ENCODE measurements at regions not wholly inside any gene's neighbourhood (a gene's known extent, or its start where the extent isn't known, plus 50 kb on each side); places are given as distances from the start of the nearest gene placed in this dataset.
A peak's percentile ranks its signal among the peaks of the same experiment; 100 is the strongest.

DNA sequence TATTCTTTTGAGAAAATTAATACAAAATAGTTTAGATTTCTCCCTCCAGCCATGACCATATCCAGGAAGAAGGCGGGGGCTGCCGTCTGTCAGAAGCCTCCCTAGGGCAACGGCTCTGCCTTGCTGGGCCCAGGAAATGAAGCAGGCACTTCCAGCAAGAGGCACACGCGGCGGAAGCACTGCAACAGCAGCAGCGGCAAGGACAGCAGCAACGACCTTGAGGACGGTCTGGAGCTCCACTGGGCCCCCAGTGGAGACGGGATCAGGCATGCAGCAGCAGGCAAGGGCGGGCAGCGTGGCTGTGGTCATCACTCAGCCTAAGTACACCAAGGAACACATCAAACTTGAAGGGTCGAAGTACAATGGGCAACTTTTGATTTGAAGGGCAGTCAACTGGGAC is 61.3 kb upstream of the EPHA6 start:
- Histone ChIP-seq H3K4me2 (ENCODE audit: low read length) (no peak overlapping the region), H3K36me3 (ENCODE audit: insufficient read depth, low read length) (no peaks in the 10 kb centered on the region), H4K20me1 (ENCODE audit: insufficient read depth, low read length) (no peaks in the 10 kb centered on the region), H3K4me1 (ENCODE audit: insufficient read depth, low read length) (no peaks in the 10 kb centered on the region), H3K9ac (ENCODE audit: low read length) (no peak overlapping the region), H3K27ac (ENCODE audit: low read depth, low read length) (no peak overlapping the region), H3K79me2 (ENCODE audit: insufficient read depth, low read length) (no peaks in the 10 kb centered on the region), H3K4me3 (ENCODE audit: insufficient read depth, low read depth, low read length) (no peak overlapping the region), H3K9me3 (ENCODE audit: insufficient read depth, low read depth, low read length) (no peaks in the 10 kb centered on the region), H3K27me3 (ENCODE audit: insufficient read depth, low read length) (no peaks in the 10 kb centered on the region), H2AFZ (ENCODE audit: low read depth, low read length) (no peak overlapping the region)
- FAIRE-seq: no peak
- H3K4me3 Mint-ChIP-seq (ENCODE audit: unreplicated experiment): no peak overlapping the region
- TF ChIP-seq, protein P1, sequence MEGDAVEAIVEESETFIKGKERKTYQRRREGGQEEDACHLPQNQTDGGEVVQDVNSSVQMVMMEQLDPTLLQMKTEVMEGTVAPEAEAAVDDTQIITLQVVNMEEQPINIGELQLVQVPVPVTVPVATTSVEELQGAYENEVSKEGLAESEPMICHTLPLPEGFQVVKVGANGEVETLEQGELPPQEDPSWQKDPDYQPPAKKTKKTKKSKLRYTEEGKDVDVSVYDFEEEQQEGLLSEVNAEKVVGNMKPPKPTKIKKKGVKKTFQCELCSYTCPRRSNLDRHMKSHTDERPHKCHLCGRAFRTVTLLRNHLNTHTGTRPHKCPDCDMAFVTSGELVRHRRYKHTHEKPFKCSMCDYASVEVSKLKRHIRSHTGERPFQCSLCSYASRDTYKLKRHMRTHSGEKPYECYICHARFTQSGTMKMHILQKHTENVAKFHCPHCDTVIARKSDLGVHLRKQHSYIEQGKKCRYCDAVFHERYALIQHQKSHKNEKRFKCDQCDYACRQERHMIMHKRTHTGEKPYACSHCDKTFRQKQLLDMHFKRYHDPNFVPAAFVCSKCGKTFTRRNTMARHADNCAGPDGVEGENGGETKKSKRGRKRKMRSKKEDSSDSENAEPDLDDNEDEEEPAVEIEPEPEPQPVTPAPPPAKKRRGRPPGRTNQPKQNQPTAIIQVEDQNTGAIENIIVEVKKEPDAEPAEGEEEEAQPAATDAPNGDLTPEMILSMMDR (IDR thresholded peaks at IDR 0.05; ENCODE audit: insufficient read depth, low read depth, low read length): no peak
- no peak for TF ChIP-seq EZH2 (IDR thresholded peaks at IDR 0.05; ENCODE audit: insufficient read depth, low read length)
- H3K27me3 Mint-ChIP-seq (ENCODE audit: low read depth, unreplicated experiment): peaks cover 3% of the 10 kb centered on the region
- DNase-seq (ENCODE audit: low read depth): no peak
- peaks cover 5% of the 10 kb centered on the region for H3K9me3 Mint-ChIP-seq (ENCODE audit: unreplicated experiment)
- no peaks in the 10 kb centered on the region for H3K36me3 Mint-ChIP-seq (ENCODE audit: low read depth, unreplicated experiment)
- H3K4me1 Mint-ChIP-seq (ENCODE audit: low read depth, unreplicated experiment): peaks cover 14% of the 10 kb centered on the region
- H3K27ac Mint-ChIP-seq (ENCODE audit: unreplicated experiment): no peak overlapping the region

DNA sequence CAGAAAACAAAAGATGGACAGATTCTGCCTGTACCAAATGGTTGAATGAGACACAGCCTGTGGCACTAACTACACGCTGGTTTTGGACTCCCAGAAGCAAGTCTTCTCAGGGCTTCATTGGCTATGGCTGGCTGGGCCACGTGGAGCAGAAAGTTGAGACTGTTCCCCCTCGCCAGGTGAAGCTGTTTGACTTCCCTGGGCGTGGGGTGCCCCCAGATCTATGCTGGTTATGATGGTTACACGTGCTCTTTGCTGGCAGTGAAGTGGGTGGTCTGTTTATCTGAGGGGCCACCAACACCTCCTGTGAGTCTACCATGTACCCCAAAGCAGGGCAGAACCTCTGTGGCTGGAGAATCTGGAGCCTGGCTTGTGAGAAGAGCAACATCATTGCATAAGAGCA is 60.3 kb upstream of the EPHA6 start:
- H3K4me1 Mint-ChIP-seq (ENCODE audit: low read depth, unreplicated experiment): peaks cover 14% of the 10 kb centered on the region

DNA sequence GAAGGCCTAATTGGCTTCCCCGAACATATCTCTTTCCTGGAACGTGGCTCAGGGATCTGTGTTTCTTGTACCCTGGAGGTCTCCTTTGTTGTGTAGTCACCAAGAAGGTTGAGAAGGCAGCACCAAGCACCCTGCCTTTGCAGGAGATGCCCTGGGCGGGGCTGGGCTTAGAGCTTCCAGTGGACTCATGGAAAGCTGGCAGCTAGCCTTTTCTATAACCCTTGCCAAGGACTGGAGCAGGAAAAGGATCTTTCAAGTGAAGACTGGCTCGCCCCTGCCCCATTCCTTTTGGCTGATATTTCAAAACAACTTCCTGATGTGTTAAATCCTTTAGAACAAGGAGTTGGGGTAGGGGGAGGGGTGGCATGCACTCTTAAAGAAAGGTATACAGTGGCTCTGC is 58.9 kb upstream of the EPHA6 start:
- Histone ChIP-seq H3K36me3 (ENCODE audit: insufficient read depth, low read length) (no peaks in the 10 kb centered on the region), H4K20me1 (ENCODE audit: insufficient read depth, low read length) (no peaks in the 10 kb centered on the region), H3K27me3 (ENCODE audit: insufficient read depth, low read length) (no peaks in the 10 kb centered on the region), H3K27ac (ENCODE audit: low read depth, low read length) (no peak overlapping the region), H3K4me2 (ENCODE audit: low read length) (no peak overlapping the region), H3K79me2 (ENCODE audit: insufficient read depth, low read length) (no peaks in the 10 kb centered on the region), H3K4me3 (ENCODE audit: insufficient read depth, low read depth, low read length) (no peak overlapping the region), H3K9me3 (ENCODE audit: insufficient read depth, low read depth, low read length) (no peaks in the 10 kb centered on the region), H3K4me1 (ENCODE audit: insufficient read depth, low read length) (no peaks in the 10 kb centered on the region), H3K9ac (ENCODE audit: low read length) (no peak overlapping the region), H2AFZ (ENCODE audit: low read depth, low read length) (no peak overlapping the region)
- Mint-ChIP-seq H3K4me1 (ENCODE audit: low read depth, unreplicated experiment) (peaks cover 18% of the 10 kb centered on the region), H3K27ac (ENCODE audit: unreplicated experiment) (peak overlapping the region; percentile 42), H3K27me3 (ENCODE audit: low read depth, unreplicated experiment) (peaks cover 3% of the 10 kb centered on the region), H3K36me3 (ENCODE audit: low read depth, unreplicated experiment) (no peaks in the 10 kb centered on the region), H3K9me3 (ENCODE audit: unreplicated experiment) (peaks cover 2% of the 10 kb centered on the region), H3K4me3 (ENCODE audit: unreplicated experiment) (no peak overlapping the region)
- FAIRE-seq: no peak
- DNase-seq (ENCODE audit: low read depth): no peak
- TF ChIP-seq, protein P1 (IDR thresholded peaks at IDR 0.05; ENCODE audit: insufficient read depth, low read depth, low read length): no peak
- no peak for TF ChIP-seq EZH2 (IDR thresholded peaks at IDR 0.05; ENCODE audit: insufficient read depth, low read length)

More for the DNA sequence above, 60.3 kb upstream of the EPHA6 start:
- Histone ChIP-seq H3K9ac (ENCODE audit: low read length) (no peak overlapping the region), H4K20me1 (ENCODE audit: insufficient read depth, low read length) (no peaks in the 10 kb centered on the region), H3K27ac (ENCODE audit: low read depth, low read length) (no peak overlapping the region), H3K36me3 (ENCODE audit: insufficient read depth, low read length) (no peaks in the 10 kb centered on the region), H3K4me2 (ENCODE audit: low read length) (no peak overlapping the region), H3K79me2 (ENCODE audit: insufficient read depth, low read length) (no peaks in the 10 kb centered on the region), H2AFZ (ENCODE audit: low read depth, low read length) (no peak overlapping the region), H3K4me3 (ENCODE audit: insufficient read depth, low read depth, low read length) (no peak overlapping the region), H3K4me1 (ENCODE audit: insufficient read depth, low read length) (no peaks in the 10 kb centered on the region), H3K9me3 (ENCODE audit: insufficient read depth, low read depth, low read length) (no peaks in the 10 kb centered on the region), H3K27me3 (ENCODE audit: insufficient read depth, low read length) (no peaks in the 10 kb centered on the region)
- Mint-ChIP-seq H3K4me3 (ENCODE audit: unreplicated experiment) (no peak overlapping the region), H3K27me3 (ENCODE audit: low read depth, unreplicated experiment) (peaks cover 3% of the 10 kb centered on the region), H3K9me3 (ENCODE audit: unreplicated experiment) (peaks cover 5% of the 10 kb centered on the region), H3K27ac (ENCODE audit: unreplicated experiment) (no peak overlapping the region), H3K36me3 (ENCODE audit: low read depth, unreplicated experiment) (no peaks in the 10 kb centered on the region)
- DNase-seq (ENCODE audit: low read depth): no peak
- FAIRE-seq: no peak
- TF ChIP-seq, protein P1 (IDR thresholded peaks at IDR 0.05; ENCODE audit: insufficient read depth, low read depth, low read length): no peak
- TF ChIP-seq EZH2 (IDR thresholded peaks at IDR 0.05; ENCODE audit: insufficient read depth, low read length): no peak

Measured in astrocyte (in vitro differentiated cells and primary cell).